ENCODE measurements at regions not wholly inside any gene's neighbourhood (a gene's known extent, or its start where the extent isn't known, plus 50 kb on each side); places are given as distances from the start of the nearest gene placed in this dataset.

DNA sequence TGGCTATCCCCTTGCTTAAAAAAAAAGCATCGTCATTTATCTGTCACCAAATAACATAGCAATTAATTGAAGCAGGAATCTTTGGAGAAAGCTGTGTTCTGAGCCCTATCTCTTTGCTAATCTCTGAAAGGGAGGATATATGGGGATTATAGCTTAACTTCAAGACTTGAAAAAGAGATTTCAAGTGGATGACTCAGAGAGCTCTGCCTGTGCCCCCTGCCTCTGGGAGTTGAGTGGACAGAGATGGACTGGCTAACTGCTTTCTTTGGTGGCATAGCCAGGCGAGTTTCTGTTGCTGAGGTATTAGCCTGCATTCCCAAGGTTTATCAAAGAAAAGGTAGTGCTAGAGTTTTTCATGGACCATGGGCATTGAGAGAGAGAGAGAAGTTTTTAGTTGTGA, 91.6 kb downstream of the DDIT4L start:
- peaks cover 1% of the 10 kb centered on the region for H3K27me3 Mint-ChIP-seq
- intact Hi-C loops (cut with micrococcal nuclease): loop anchor here (5.0 to 10.0 kb wide), 3 partner anchors 101 to 534 kb away; partner anchors contain the start of genes DAPP1 and TRMT10A
- no peak overlapping the region for H3K27ac Mint-ChIP-seq
- H3K9me3 Mint-ChIP-seq: no peaks in the 10 kb centered on the region
- no peak overlapping the region for H3K4me3 Mint-ChIP-seq
- peaks cover 6% of the 10 kb centered on the region for H3K4me1 Mint-ChIP-seq (ENCODE audit: low read depth)
- no peaks in the 10 kb centered on the region for H3K36me3 Mint-ChIP-seq (ENCODE audit: low read depth)

DNA sequence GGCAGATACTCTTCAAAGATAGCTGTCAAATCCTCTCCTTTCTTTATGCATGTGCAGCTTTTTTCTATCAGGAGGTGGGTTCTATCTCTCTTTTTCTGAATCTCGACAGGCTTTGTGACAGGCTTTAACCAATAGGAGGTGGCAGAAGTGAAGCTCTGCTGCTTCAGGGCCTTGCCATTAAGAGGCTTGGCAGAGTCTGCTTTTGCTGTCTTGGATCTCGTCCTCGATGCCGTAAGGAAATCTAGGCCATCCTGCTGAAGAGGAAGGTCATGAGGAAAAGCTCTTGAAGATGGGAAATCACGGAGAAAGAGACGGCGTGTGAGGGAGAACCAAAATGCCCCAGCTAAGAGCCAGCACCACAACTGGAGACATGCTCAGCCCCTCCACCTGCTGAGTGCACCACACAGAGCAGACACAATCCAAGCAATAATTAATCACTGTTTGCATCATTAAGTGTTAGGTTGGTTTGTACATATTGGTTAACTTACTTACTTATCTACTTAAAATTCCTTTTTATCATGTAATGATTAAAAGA, 92.2 kb downstream of the DDIT4L start:
- H3K4me1 Mint-ChIP-seq (ENCODE audit: low read depth): peaks cover 11% of the 10 kb centered on the region
- H3K27me3 Mint-ChIP-seq: peaks cover 1% of the 10 kb centered on the region
- H3K27ac Mint-ChIP-seq: no peak overlapping the region
- no peaks in the 10 kb centered on the region for H3K9me3 Mint-ChIP-seq
- no peaks in the 10 kb centered on the region for H3K36me3 Mint-ChIP-seq (ENCODE audit: low read depth)
- intact Hi-C loops (cut with micrococcal nuclease): loop anchor here (5.0 to 10.0 kb wide), 3 partner anchors 101 to 533 kb away; partner anchors contain the start of genes DAPP1 and TRMT10A
- H3K4me3 Mint-ChIP-seq: no peak overlapping the region

DNA sequence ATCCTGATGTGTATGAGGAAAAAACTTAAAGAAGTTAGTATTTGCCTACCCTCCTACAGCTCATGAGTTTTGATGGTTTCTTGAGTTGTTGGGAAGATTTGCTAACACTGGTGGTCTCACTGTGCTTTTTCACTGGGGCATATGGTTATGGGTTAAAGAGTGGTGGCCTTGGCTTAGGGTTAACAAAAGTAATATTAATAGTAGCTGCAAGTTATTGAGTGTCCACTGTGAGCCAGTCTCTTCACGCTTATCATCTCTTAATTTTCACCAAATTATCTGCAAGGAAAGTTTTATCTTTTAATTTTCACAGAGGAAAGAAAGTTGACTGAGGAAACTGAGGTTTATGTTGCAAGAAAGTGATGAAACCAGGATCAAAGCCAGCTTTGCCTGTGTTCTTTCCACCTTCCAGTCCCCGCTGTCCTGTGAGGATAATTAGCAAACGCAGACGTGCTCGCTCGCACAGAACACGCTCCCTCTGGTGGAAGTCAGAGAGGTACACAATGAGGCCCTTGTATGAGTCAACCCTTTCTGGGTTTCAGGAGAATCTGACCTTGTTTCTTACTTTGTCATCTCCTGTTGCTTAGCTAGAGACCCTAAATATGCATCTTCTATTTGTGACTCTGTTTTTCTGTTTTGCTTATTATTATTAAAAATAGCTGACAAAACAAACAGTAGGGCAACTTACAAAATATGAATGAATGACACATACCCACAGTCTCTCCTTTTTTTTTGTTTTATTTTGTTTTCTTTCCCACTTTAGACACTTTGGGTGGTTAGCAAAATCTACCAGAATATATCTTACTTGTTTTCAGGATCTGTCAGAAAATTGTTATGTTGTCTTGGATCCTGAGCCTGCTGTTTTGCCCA, 94.3 kb downstream of the DDIT4L start:
- Mint-ChIP-seq H3K36me3 (ENCODE audit: low read depth) (no peaks in the 10 kb centered on the region), H3K27me3 (peaks cover 1% of the 10 kb centered on the region), H3K9me3 (no peaks in the 10 kb centered on the region), H3K27ac (no peak overlapping the region), H3K4me3 (no peak overlapping the region), H3K4me1 (ENCODE audit: low read depth) (peaks cover 9% of the 10 kb centered on the region)
- intact Hi-C loops (cut with micrococcal nuclease): loop anchor here (5.0 to 10.0 kb wide), 3 partner anchors 99 to 531 kb away; partner anchors contain the start of genes DAPP1 and TRMT10A

DNA sequence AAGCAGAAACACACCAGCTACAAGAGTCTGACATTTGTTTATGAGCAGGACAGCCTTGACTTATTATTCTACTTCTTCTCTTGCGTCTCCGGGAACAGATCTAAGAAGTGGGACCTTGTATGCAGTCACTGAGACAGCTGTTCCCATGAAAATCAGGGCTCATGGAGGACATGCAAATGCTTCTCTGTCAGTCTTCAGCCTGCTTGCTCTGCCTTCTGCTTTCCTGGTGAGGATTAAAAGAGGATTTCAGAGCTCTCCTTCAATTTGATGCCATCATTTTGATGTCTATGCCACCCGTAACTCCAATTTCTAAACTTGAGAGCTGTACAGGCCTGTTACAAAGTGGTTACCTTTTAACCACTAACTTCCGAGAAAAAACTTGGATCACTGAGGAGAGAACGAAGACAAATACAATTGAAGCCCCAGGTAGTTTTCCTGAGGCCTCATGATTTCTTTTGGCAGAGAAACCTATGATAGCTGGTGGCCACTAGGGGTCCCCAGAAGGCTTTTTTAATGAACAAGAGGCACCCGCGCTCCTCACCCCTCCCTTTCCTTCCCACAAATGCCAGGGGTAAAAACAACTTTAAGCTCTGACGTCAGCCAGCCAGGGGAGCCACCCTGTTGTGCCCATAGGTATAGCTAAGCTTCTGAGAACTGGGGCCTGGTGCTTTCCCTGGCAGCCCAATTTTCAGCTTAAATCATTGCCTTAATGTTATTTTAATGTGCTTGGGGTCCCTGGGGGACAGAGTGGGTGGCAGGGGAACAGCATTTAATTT, 97.0 kb downstream of the DDIT4L start:
- intact Hi-C loops (cut with micrococcal nuclease): loop anchor here (5.0 to 10.0 kb wide), 3 partner anchors 278 to 649 kb away; partner anchors contain the start of genes DAPP1 and TRMT10A
- no peak overlapping the region for H3K4me3 Mint-ChIP-seq

DNA sequence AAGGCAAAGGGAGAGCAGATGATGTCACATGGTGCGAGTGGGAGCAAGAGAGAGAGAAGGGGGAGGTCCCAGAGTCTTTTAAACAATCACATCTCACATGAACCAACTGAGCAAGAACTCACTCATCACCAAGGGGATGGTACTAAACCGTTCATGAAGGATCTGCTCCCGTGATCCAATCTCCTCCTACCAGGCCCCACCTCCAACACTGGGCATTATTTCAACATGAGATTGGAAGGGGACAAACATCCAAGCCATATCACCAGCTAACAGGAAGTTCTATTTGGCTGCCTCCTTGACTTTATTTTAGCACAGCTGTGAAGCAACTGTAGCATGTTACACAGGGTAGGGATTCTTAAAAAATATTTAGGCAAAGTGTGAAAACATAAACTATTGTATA, 102.5 kb downstream of the DDIT4L start:
- intact Hi-C loops (cut with micrococcal nuclease): no loop called here
- no peaks in the 10 kb centered on the region for H3K27me3 Mint-ChIP-seq
- no peak overlapping the region for H3K27ac Mint-ChIP-seq
- peaks cover under 1% of the 10 kb centered on the region for H3K4me1 Mint-ChIP-seq (ENCODE audit: low read depth)
- no peak overlapping the region for H3K4me3 Mint-ChIP-seq
- H3K36me3 Mint-ChIP-seq (ENCODE audit: low read depth): no peaks in the 10 kb centered on the region
- no peaks in the 10 kb centered on the region for H3K9me3 Mint-ChIP-seq

More for the DNA sequence above, 97.0 kb downstream of the DDIT4L start:
- no peaks in the 10 kb centered on the region for H3K9me3 Mint-ChIP-seq
- peaks cover 6% of the 10 kb centered on the region for H3K4me1 Mint-ChIP-seq (ENCODE audit: low read depth)
- peaks cover 1% of the 10 kb centered on the region for H3K27me3 Mint-ChIP-seq
- no peaks in the 10 kb centered on the region for H3K36me3 Mint-ChIP-seq (ENCODE audit: low read depth)
- H3K27ac Mint-ChIP-seq: no peak overlapping the region

DNA sequence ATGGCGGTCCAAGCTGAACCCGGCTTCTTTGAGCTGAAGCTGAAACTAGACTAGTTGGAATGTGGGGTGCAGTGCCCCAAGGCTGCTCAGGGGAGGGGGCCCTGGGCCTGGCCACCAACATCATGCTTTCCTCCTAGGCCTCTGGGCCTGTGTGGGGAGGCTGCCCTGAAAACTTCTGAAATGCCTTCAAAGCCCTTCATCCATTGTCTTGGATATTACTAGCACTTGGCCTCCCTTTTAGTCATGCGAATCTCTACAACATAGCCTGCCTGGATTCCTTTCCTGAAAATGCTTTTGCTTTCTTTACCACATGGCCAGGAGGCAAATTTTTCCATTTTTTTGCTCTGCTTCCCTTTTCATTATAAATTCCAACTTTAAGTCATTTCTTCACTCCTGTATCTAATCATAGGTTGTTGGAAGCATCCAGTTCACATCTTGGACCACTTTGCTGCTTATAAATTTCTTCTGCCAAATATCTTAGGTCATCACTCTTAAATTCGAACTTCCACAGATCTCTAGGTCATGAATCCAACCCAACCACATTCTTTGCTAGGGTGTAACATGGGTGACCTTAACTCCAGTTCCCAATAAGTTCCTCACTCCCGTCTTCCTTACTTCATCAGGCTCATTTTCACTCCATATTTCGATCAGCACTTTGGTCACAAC, 103.4 kb downstream of the DDIT4L start:
- no peaks in the 10 kb centered on the region for H3K36me3 Mint-ChIP-seq (ENCODE audit: low read depth)
- H3K27me3 Mint-ChIP-seq: no peaks in the 10 kb centered on the region
- H3K4me1 Mint-ChIP-seq (ENCODE audit: low read depth): peaks cover 8% of the 10 kb centered on the region
- intact Hi-C loops (cut with micrococcal nuclease): no loop called here
- no peak overlapping the region for H3K27ac Mint-ChIP-seq
- H3K4me3 Mint-ChIP-seq: no peak overlapping the region
- H3K9me3 Mint-ChIP-seq: no peaks in the 10 kb centered on the region

DNA sequence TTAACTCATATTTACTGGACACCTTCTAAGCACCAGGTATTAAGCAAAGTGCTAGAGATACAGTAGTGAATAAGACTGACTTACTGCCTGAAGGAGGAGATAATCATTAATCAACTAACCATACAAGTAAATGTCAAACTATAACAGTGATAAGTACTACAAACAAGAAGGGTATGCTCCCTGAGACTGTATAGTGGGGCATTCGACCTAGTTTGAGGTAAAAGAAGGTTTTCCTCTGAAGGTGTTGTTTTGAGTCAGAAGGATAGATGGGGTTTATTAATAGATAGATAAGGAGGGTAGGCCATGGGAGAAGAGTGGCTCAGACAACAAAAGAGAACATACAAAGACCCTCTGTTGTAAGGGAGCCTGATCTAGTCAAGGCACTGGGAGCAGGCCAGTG, 105.4 kb downstream of the DDIT4L start:
- Mint-ChIP-seq H3K9me3 (no peaks in the 10 kb centered on the region), H3K4me3 (no peak overlapping the region), H3K27me3 (no peaks in the 10 kb centered on the region), H3K27ac (no peak overlapping the region), H3K36me3 (ENCODE audit: low read depth) (no peaks in the 10 kb centered on the region), H3K4me1 (ENCODE audit: low read depth) (peaks cover 16% of the 10 kb centered on the region)
- intact Hi-C loops (cut with micrococcal nuclease): no loop called here

DNA sequence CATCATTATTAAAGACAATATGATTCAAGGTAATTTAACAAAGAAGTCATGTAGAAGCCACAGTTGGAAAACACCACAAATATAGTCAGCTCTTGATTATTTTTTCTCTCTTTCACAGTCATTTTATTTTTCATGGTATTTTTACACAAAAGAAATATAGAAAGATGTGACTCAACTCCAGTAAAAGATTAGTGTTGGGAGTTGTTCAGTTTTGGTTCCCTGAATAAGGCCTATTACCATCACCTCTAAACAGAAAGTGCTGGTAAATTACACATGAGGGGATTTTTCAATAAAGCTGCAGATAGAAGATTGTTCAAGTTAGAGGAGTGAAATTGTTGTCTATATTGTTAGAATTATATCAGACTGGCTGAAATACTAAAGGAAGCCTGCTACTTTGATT, 107.0 kb downstream of the DDIT4L start:
- H3K4me3 Mint-ChIP-seq: no peak overlapping the region
- H3K27ac Mint-ChIP-seq: no peak overlapping the region
- H3K27me3 Mint-ChIP-seq: no peaks in the 10 kb centered on the region
- no peaks in the 10 kb centered on the region for H3K9me3 Mint-ChIP-seq
- H3K36me3 Mint-ChIP-seq (ENCODE audit: low read depth): no peaks in the 10 kb centered on the region
- intact Hi-C loops (cut with micrococcal nuclease): no loop called here
- H3K4me1 Mint-ChIP-seq (ENCODE audit: low read depth): peaks cover 16% of the 10 kb centered on the region

DNA sequence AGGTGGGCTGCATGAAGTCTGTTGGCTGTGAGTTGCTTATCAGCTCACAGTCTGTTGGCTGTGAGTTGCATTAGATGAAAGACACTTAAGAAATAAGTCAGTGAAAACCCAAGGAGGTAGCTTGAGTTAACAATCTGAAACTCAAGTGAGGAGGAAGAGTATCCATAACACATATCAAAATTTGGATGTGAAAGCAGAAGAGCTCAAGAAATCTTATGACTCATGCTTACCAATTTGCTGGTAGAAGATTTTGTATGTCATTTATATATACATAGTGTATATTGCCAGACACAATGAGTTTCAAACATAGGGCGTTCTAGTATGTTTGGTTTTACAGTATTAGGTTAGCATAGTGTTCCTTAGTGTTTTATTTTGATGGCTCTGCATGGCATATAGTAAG, 107.4 kb downstream of the DDIT4L start:
- no peak overlapping the region for H3K4me3 Mint-ChIP-seq
- intact Hi-C loops (cut with micrococcal nuclease): no loop called here
- no peak overlapping the region for H3K27ac Mint-ChIP-seq
- H3K27me3 Mint-ChIP-seq: no peaks in the 10 kb centered on the region
- H3K4me1 Mint-ChIP-seq (ENCODE audit: low read depth): peaks cover 16% of the 10 kb centered on the region
- no peaks in the 10 kb centered on the region for H3K36me3 Mint-ChIP-seq (ENCODE audit: low read depth)
- H3K9me3 Mint-ChIP-seq: no peaks in the 10 kb centered on the region

DNA sequence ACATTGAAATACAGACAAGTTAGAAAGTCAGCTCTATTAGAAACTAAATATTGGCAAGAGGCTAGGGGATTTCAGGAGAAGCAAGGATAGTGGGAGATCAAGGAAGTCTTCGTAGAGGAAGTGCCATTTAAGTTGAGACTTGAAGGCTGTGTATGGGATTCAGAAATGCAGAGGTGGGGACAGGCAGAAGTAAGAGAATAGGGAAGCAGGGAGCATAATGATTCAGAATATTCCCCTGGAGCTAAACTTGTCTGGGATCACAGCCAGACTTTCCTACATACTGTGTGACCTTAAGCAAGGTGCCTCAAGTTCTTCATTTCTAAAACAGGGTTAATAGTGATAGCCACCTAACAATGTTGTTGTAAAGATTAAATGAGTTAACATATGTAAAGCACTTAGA, 108.8 kb downstream of the DDIT4L start:
- intact Hi-C loops (cut with micrococcal nuclease): no loop called here
- H3K4me3 Mint-ChIP-seq: no peak overlapping the region
- no peak overlapping the region for H3K27ac Mint-ChIP-seq
- H3K4me1 Mint-ChIP-seq (ENCODE audit: low read depth): peaks cover 16% of the 10 kb centered on the region
- H3K36me3 Mint-ChIP-seq (ENCODE audit: low read depth): no peaks in the 10 kb centered on the region
- H3K27me3 Mint-ChIP-seq: no peaks in the 10 kb centered on the region
- no peaks in the 10 kb centered on the region for H3K9me3 Mint-ChIP-seq

DNA sequence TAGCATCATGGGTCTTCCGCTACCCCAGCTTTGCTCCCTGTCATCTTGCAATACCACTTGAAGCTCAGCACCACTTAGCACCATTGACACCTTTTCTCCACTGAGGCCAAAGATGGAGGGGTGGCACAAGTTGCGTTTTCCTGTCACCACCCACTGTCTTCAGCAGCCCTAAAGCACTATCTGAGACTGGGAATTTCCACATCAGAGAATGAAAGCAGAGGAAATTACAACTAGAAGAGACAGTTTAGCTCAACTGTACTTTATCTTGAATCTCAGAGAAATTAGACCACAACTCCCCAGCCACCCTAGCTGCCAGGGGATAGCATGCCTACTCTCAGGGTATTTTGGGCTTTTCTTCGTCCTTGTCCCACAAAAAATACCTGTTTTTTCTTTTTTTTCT, 111.0 kb downstream of the DDIT4L start:
- no peaks in the 10 kb centered on the region for H3K9me3 Mint-ChIP-seq
- H3K27ac Mint-ChIP-seq: no peak overlapping the region

DNA sequence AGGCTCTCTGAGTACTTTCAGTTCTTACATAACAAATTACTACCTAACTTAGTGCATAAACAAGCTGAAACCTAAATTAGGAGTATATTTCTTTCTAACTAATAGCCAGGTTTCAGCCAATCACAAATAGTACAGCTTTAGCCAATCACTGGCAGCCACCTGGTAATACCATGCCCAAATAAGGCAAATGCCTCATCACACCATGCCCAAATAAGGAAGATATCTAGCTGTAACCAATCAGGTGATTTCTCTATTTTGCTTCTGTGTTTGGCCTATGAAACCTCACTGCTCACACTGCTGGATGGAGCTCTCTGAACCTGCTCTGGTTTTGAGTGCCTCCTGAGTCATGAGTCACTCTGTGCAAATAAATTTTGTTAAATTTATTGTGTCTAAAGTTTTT, 113.5 kb downstream of the DDIT4L start:
- Mint-ChIP-seq H3K27ac (no peak overlapping the region), H3K36me3 (ENCODE audit: low read depth) (no peaks in the 10 kb centered on the region), H3K27me3 (no peaks in the 10 kb centered on the region), H3K4me1 (ENCODE audit: low read depth) (peaks cover 7% of the 10 kb centered on the region), H3K4me3 (no peak overlapping the region), H3K9me3 (no peaks in the 10 kb centered on the region)
- intact Hi-C loops (cut with micrococcal nuclease): no loop called here

More for the DNA sequence above, 111.0 kb downstream of the DDIT4L start:
- H3K4me3 Mint-ChIP-seq: no peak overlapping the region
- no peaks in the 10 kb centered on the region for H3K27me3 Mint-ChIP-seq
- peaks cover 16% of the 10 kb centered on the region for H3K4me1 Mint-ChIP-seq (ENCODE audit: low read depth)
- H3K36me3 Mint-ChIP-seq (ENCODE audit: low read depth): no peaks in the 10 kb centered on the region
- intact Hi-C loops (cut with micrococcal nuclease): no loop called here

DNA sequence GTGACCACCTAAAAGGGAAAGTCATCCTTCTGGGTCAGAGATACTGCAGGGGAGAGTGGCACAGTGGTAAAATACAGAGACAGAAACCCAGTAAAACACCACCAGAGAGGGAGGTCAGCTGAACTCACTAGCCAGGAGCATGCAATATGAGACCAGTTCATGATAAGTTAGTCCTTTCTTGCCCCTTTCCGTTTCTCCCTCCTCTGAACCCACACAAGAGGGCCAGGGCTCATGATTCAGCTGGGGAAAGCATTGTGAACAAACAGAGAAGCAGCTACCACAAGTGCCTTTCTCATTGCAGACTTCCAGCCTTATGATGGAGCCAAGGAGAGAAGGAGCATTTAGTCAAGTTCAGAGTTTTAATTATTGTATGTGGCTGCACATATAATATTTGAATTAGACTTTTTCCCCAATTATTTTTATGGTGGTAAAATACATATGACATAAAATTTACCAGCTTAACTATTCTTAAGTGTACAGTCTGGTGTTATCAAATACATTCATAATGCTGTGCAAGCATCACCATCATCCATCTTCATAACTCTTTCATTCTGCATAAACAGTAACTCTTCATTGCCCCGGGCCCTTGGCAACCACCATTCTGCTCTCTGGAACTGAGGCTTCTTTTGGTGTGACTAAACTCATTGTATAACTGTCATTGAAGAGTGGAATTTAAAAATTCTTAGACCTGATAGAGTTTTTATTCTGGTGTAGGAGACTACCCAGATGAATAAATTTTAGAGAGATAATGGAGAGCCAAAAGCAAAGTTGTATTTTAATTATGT, 114.6 kb downstream of the DDIT4L start:
- H3K4me3 Mint-ChIP-seq: no peak overlapping the region
- no peak overlapping the region for H3K27ac Mint-ChIP-seq
- H3K9me3 Mint-ChIP-seq: no peaks in the 10 kb centered on the region
- no peaks in the 10 kb centered on the region for H3K36me3 Mint-ChIP-seq (ENCODE audit: low read depth)
- H3K27me3 Mint-ChIP-seq: no peaks in the 10 kb centered on the region
- no peaks in the 10 kb centered on the region for H3K4me1 Mint-ChIP-seq (ENCODE audit: low read depth)
- intact Hi-C loops (cut with micrococcal nuclease): no loop called here
